Parathyroid adenoma (tissue), 2 donors: ENCODE measurements at regions not wholly inside any gene's neighbourhood (a gene's known extent, or its start where the extent isn't known, plus 50 kb on each side); places are given as distances from the start of the nearest gene placed in this dataset.

Experiments used
- H2AFZ ChIP-seq: fragments of 300-600 bp; sonication (generic); one replicate; pipeline ENCODE4 v1.7.0; 2017; ENCODE audit warnings: antibody characterized with exemption, mild to moderate bottlenecking
- H3K27ac ChIP-seq: fragments of 300-600 bp; sonication (generic); one replicate; pipeline ENCODE4 v1.7.0; 2017
- H3K27me3 ChIP-seq: fragments of 300-600 bp; sonication (generic); one replicate; pipeline ENCODE4 v1.7.0; 2017; ENCODE audit warnings: low read length; ENCODE audit not compliant: control insufficient read depth, insufficient read depth
- H3K36me3 ChIP-seq: fragments of 300-600 bp; sonication (generic); one replicate; pipeline ENCODE4 v1.7.0; 2017; ENCODE audit warnings: low read length; ENCODE audit not compliant: control insufficient read depth, insufficient read depth
- H3K4me1 ChIP-seq: fragments of 300-600 bp; sonication (generic); one replicate; pipeline ENCODE4 v1.7.0; 2017; ENCODE audit warnings: control low read depth
- H3K4me2 ChIP-seq: fragments of 300-600 bp; sonication (generic); one replicate; pipeline ENCODE4 v1.7.0; 2017; ENCODE audit warnings: low read length
- H3K4me3 ChIP-seq: fragments of 300-600 bp; sonication (generic); one replicate; pipeline ENCODE4 v1.7.0; 2017; ENCODE audit warnings: low read depth, low read length
- H3K79me2 ChIP-seq: fragments of 300-600 bp; sonication (generic); one replicate; pipeline ENCODE4 v1.7.0; 2017; ENCODE audit warnings: control low read depth
- H3K9ac ChIP-seq: fragments of 300-600 bp; sonication (generic); one replicate; pipeline ENCODE4 v1.7.0; 2017; ENCODE audit warnings: mild to moderate bottlenecking
- H3K9me3 ChIP-seq: fragments of 300-600 bp; sonication (generic); one replicate; pipeline ENCODE4 v1.7.0; 2017; ENCODE audit warnings: low read length; ENCODE audit not compliant: control insufficient read depth
- TF ChIP-seq, protein P1 (sequence below): fragments of 300-600 bp; sonication (generic); IDR thresholded peaks from one replicate; pipeline ENCODE4 v1.7.0; 2017; ENCODE audit warnings: antibody characterized with exemption, mild to moderate bottlenecking
- donor health status: primary hyperparathyroidism.

DNA sequence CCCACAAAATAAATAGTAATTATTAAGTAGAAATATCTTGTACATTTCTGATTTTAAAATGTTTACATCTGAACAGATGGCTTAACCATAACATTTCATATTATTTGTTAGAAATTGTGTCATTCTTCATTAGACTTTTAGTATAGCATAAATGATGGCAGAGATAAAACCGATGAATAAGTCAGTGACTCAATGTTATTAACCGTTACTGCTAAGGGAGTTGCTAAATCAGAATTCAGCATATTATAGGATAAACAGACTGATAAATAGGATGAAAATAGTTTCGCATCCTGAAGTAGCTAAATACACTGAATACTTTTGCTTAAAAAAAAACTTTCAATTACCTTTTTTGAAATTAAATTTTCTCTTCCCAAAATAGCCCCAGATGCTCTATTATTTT is 610.6 kb upstream of the ZP4 start:
- no peaks in the 10 kb centered on the region for H3K4me1 ChIP-seq
- H3K9me3 ChIP-seq: no peaks in the 10 kb centered on the region
- H3K79me2 ChIP-seq: no peaks in the 10 kb centered on the region
- TF ChIP-seq, protein P1, sequence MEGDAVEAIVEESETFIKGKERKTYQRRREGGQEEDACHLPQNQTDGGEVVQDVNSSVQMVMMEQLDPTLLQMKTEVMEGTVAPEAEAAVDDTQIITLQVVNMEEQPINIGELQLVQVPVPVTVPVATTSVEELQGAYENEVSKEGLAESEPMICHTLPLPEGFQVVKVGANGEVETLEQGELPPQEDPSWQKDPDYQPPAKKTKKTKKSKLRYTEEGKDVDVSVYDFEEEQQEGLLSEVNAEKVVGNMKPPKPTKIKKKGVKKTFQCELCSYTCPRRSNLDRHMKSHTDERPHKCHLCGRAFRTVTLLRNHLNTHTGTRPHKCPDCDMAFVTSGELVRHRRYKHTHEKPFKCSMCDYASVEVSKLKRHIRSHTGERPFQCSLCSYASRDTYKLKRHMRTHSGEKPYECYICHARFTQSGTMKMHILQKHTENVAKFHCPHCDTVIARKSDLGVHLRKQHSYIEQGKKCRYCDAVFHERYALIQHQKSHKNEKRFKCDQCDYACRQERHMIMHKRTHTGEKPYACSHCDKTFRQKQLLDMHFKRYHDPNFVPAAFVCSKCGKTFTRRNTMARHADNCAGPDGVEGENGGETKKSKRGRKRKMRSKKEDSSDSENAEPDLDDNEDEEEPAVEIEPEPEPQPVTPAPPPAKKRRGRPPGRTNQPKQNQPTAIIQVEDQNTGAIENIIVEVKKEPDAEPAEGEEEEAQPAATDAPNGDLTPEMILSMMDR: no peak
- no peak overlapping the region for H3K4me2 ChIP-seq
- no peak overlapping the region for H3K9ac ChIP-seq
- H3K27me3 ChIP-seq: no peaks in the 10 kb centered on the region
- H3K36me3 ChIP-seq: no peaks in the 10 kb centered on the region
- H3K27ac ChIP-seq: no peak overlapping the region
- no peak overlapping the region for H2AFZ ChIP-seq
- no peak overlapping the region for H3K4me3 ChIP-seq

DNA sequence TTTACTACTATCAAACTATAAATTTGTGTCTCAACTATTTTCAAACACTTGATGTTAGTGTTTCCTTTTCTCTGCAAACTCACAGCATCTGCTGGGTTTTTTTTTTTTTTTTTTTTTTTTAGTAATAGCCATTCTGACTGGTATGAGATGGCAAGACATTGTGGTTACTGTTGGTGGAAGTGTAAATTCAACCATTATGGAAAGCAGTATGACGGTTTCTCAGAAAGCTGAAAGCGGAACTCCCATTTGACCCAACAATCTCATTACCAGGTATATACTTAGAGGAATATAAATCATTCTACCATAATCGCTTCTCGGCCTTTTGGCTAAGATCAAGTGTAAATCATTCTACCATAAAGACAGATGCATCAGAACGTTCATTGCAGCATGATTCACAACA is 608.3 kb upstream of the ZP4 start:
- Histone ChIP-seq H3K36me3 (no peaks in the 10 kb centered on the region), H3K4me1 (no peaks in the 10 kb centered on the region), H3K9ac (no peak overlapping the region), H2AFZ (no peak overlapping the region), H3K4me2 (no peak overlapping the region), H3K79me2 (no peaks in the 10 kb centered on the region), H3K4me3 (no peak overlapping the region), H3K27me3 (no peaks in the 10 kb centered on the region), H3K9me3 (no peaks in the 10 kb centered on the region), H3K27ac (no peak overlapping the region)
- TF ChIP-seq, protein P1: no peak

DNA sequence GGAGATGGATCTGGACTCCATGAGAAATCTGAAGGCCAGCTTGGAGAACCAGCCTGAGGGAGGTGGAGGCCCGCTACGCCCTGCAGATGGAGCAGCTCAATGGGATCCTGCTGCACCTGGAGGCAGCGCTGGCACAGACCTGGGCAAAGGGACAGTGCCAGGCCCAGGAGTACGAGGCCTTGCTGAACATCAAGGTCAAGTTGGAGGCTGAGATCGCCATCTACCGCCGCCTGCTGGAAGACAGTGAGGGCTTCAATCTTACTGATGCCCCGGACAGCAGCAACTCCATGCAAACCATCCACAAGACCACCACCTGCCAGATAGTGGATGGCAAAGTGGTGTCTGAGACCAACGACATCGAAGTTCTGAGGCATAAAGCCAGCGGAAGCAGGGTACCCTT is 601.5 kb upstream of the ZP4 start:
- Histone ChIP-seq H3K9me3 (no peaks in the 10 kb centered on the region), H3K4me1 (no peaks in the 10 kb centered on the region), H3K27ac (no peak overlapping the region), H3K9ac (no peak overlapping the region), H3K79me2 (no peaks in the 10 kb centered on the region), H3K4me2 (no peak overlapping the region), H2AFZ (no peak overlapping the region), H3K36me3 (no peaks in the 10 kb centered on the region), H3K4me3 (no peak overlapping the region), H3K27me3 (no peaks in the 10 kb centered on the region)
- TF ChIP-seq, protein P1: no peak

DNA sequence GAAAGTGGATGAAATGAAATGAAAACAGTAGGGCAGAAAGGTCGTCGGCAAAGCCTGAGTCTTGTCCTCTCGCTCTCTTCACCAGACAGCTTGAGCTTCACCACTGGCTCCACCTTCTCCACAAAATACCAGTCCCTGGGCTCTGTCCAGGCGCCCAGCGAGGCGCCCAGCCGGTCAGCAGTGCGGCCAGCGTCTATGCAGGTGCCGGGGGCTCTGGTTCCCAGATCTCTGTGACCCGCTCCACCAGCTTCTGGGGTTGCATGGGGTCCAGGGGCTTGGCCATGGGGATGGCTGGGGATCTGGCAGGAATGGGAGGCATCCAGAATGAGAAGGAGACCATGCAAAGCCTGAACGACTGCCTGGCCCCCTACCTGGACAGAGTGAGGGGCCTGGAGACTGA is 600.5 kb upstream of the ZP4 start:
- Histone ChIP-seq H3K9me3 (no peaks in the 10 kb centered on the region), H3K79me2 (no peaks in the 10 kb centered on the region), H3K27me3 (no peaks in the 10 kb centered on the region), H3K27ac (no peak overlapping the region), H3K9ac (no peak overlapping the region), H3K4me3 (no peak overlapping the region), H3K36me3 (no peaks in the 10 kb centered on the region), H3K4me1 (no peaks in the 10 kb centered on the region), H3K4me2 (no peak overlapping the region), H2AFZ (no peak overlapping the region)
- TF ChIP-seq, protein P1: no peak

DNA sequence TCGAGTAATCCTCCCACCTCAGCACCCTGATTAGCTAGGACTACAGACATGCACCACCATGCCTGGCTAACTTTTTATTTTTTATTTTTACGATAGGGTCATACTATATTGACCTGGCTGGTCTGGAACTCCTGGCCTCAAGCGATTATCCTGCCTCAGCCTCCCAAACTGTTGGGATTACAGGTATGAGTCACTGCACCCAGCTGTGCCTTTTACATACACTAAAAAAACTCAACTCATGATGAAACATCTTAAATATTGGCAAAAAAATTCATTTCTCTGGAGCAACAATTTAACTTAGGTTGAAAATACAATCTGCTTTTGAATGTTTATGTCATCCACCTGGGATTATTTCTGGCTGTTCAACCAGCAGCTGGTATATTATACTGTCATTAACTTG is 598.3 kb upstream of the ZP4 start:
- Histone ChIP-seq H3K4me1 (no peaks in the 10 kb centered on the region), H3K9ac (no peak overlapping the region), H3K4me2 (no peak overlapping the region), H3K4me3 (no peak overlapping the region), H2AFZ (no peak overlapping the region), H3K27ac (no peak overlapping the region), H3K79me2 (no peaks in the 10 kb centered on the region), H3K27me3 (no peaks in the 10 kb centered on the region), H3K9me3 (no peaks in the 10 kb centered on the region), H3K36me3 (no peaks in the 10 kb centered on the region)
- TF ChIP-seq, protein P1: no peak
